ENCODE measurements at regions not wholly inside any gene's neighbourhood (a gene's known extent, or its start where the extent isn't known, plus 50 kb on each side); places are given as distances from the start of the nearest gene placed in this dataset.

- TF ChIP-seq CTCF (conservative IDR thresholded peaks at IDR 0.05 in 1 of 2, IDR thresholded peaks at IDR 0.05 in 1 of 2; ENCODE audit: low read depth in 1 of 2, low read length in 2 of 2) (no peak), EZH2 (IDR thresholded peaks at IDR 0.05; ENCODE audit: low read length, missing control alignments) (no peak)
These were observed 1037.0 kb upstream of the CDH18 start for GRCh38 chr5:21024966-21025365.

Measured in fibroblast of lung (primary cell).